ENCODE measurements at regions not wholly inside any gene's neighbourhood (a gene's known extent, or its start where the extent isn't known, plus 50 kb on each side); places are given as distances from the start of the nearest gene placed in this dataset.
A peak's percentile ranks its signal among the peaks of the same experiment; 100 is the strongest.

GRCh38 chr13:57558051-57558467 is 73.5 kb upstream of the PCDH17 start:
- H3F3A ChIP-seq (ENCODE audit: insufficient read depth, low read depth) = no peaks in the 10 kb centered on the region
- no peak overlapping the region for H2AFZ ChIP-seq
- ChIA-PET CTCF (no interaction called here), POLR2A (ENCODE audit: unreplicated experiment) (no interaction called here)
- H3K4me2 ChIP-seq = no peak overlapping the region
- no peak overlapping the region for H3K4me3 ChIP-seq
- no TSS peak for BruUV-seq (replicated peaks)
- no peaks in the 10 kb centered on the region for H3K27me3 ChIP-seq (ENCODE audit: insufficient read depth, low read depth)
- no peaks in the 10 kb centered on the region for H3K9me3 ChIP-seq (ENCODE audit: insufficient read depth, low read depth)
- DNase-seq = no peak
- H3K9me2 ChIP-seq (ENCODE audit: insufficient read depth) = no peaks in the 10 kb centered on the region
- no peaks in the 10 kb centered on the region for H3K4me1 ChIP-seq (replicated peaks; ENCODE audit: insufficient read depth)
- TF ChIP-seq, protein P1, sequence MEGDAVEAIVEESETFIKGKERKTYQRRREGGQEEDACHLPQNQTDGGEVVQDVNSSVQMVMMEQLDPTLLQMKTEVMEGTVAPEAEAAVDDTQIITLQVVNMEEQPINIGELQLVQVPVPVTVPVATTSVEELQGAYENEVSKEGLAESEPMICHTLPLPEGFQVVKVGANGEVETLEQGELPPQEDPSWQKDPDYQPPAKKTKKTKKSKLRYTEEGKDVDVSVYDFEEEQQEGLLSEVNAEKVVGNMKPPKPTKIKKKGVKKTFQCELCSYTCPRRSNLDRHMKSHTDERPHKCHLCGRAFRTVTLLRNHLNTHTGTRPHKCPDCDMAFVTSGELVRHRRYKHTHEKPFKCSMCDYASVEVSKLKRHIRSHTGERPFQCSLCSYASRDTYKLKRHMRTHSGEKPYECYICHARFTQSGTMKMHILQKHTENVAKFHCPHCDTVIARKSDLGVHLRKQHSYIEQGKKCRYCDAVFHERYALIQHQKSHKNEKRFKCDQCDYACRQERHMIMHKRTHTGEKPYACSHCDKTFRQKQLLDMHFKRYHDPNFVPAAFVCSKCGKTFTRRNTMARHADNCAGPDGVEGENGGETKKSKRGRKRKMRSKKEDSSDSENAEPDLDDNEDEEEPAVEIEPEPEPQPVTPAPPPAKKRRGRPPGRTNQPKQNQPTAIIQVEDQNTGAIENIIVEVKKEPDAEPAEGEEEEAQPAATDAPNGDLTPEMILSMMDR (conservative IDR thresholded peaks at IDR 0.05) = peak; percentile 43; the same call in 1 of the 2 replicates
- no peak for TF ChIP-seq EZH2 (IDR thresholded peaks at IDR 0.05; ENCODE audit: low read depth)
- no peaks in the 10 kb centered on the region for H4K20me1 ChIP-seq (ENCODE audit: insufficient read depth)
- H3K36me3 ChIP-seq (ENCODE audit: low read depth) = no peaks in the 10 kb centered on the region
- H3K27ac ChIP-seq = no peak overlapping the region
- H3K79me2 ChIP-seq (ENCODE audit: low read depth) = no peaks in the 10 kb centered on the region
- intact Hi-C loops (cut with micrococcal nuclease; ENCODE audit: unreplicated experiment) = no loop called here

GRCh38 chr13:57568865-57569264 is 62.7 kb upstream of the PCDH17 start:
- H3F3A ChIP-seq (ENCODE audit: insufficient read depth, low read depth) = no peaks in the 10 kb centered on the region
- H4K20me1 ChIP-seq (ENCODE audit: insufficient read depth) = no peaks in the 10 kb centered on the region
- no peak overlapping the region for H3K27ac ChIP-seq
- no peak overlapping the region for H3K4me3 ChIP-seq
- H3K9me3 ChIP-seq (ENCODE audit: insufficient read depth, low read depth) = no peaks in the 10 kb centered on the region
- DNase-seq = no peak
- BruUV-seq (replicated peaks) = no TSS peak
- POLR2A ChIA-PET (ENCODE audit: unreplicated experiment) = no interaction called here
- intact Hi-C loops (cut with micrococcal nuclease; ENCODE audit: unreplicated experiment) = no loop called here
- H3K4me1 ChIP-seq (replicated peaks; ENCODE audit: insufficient read depth) = no peaks in the 10 kb centered on the region
- no peak overlapping the region for H3K4me2 ChIP-seq
- no peaks in the 10 kb centered on the region for H3K9me2 ChIP-seq (ENCODE audit: insufficient read depth)
- no peaks in the 10 kb centered on the region for H3K36me3 ChIP-seq (ENCODE audit: low read depth)
- no peak overlapping the region for H2AFZ ChIP-seq
- H3K79me2 ChIP-seq (ENCODE audit: low read depth) = no peaks in the 10 kb centered on the region
- H3K27me3 ChIP-seq (ENCODE audit: insufficient read depth, low read depth) = no peaks in the 10 kb centered on the region
- CTCF ChIA-PET = no interaction called here
- TF ChIP-seq, protein P1 (conservative IDR thresholded peaks at IDR 0.05) = no peak
- no peak for TF ChIP-seq EZH2 (IDR thresholded peaks at IDR 0.05; ENCODE audit: low read depth)

GRCh38 chr13:57569986-57570385 is 61.6 kb upstream of the PCDH17 start:
- Histone ChIP-seq H3K9me3 (ENCODE audit: insufficient read depth, low read depth) (no peaks in the 10 kb centered on the region), H3K4me3 (no peak overlapping the region), H3K4me1 (replicated peaks; ENCODE audit: insufficient read depth) (no peaks in the 10 kb centered on the region), H3K27me3 (ENCODE audit: insufficient read depth, low read depth) (no peaks in the 10 kb centered on the region), H3K79me2 (ENCODE audit: low read depth) (no peaks in the 10 kb centered on the region), H4K20me1 (ENCODE audit: insufficient read depth) (no peaks in the 10 kb centered on the region), H3K9me2 (ENCODE audit: insufficient read depth) (no peaks in the 10 kb centered on the region), H2AFZ (no peak overlapping the region), H3K27ac (no peak overlapping the region), H3K36me3 (ENCODE audit: low read depth) (no peaks in the 10 kb centered on the region), H3F3A (ENCODE audit: insufficient read depth, low read depth) (no peaks in the 10 kb centered on the region), H3K4me2 (no peak overlapping the region)
- DNase-seq = no peak
- intact Hi-C loops (cut with micrococcal nuclease; ENCODE audit: unreplicated experiment) = no loop called here
- no peak for TF ChIP-seq EZH2 (IDR thresholded peaks at IDR 0.05; ENCODE audit: low read depth)
- TF ChIP-seq, protein P1 (conservative IDR thresholded peaks at IDR 0.05) = no peak
- POLR2A ChIA-PET (ENCODE audit: unreplicated experiment) = no interaction called here
- CTCF ChIA-PET = no interaction called here
- BruUV-seq (replicated peaks) = no TSS peak
